K562 (cell line): ENCODE measurements at regions not wholly inside any gene's neighbourhood (a gene's known extent, or its start where the extent isn't known, plus 50 kb on each side); places are given as distances from the start of the nearest gene placed in this dataset.
"Not testable (repeated sequence)": the region's sequence is repeated elsewhere in the genome, so short reads cannot be mapped to it uniquely, and the experiment has no call there.

Experiments used
- ATAC-seq: fragments of 200-7000 bp; cut with Tn5 transposase; 3 replicates; pipeline ENCODE4 v1.9.1; 2020; ENCODE audit warnings: moderate library complexity
- BruUV-seq: library from RNA; stranded (reverse); fragments of 400-500 nt; replicated peaks from 2 replicates; lab custom pipeline; 2021; lab: Mats Ljungman, UMichigan
- CTCF ChIA-PET: fragments of 300-600 bp; formaldehyde crosslinking; extraction: SDS; loops from one replicate; lab custom pipeline; 2021; ENCODE audit warnings: low intra/inter-chr PET ratio; lab: Yijun Ruan, JAX
- POLR2A ChIA-PET: fragments of 300-600, 350-650 bp; sonication (Branson Sonifier 250); formaldehyde crosslinking; extraction: SDS; loops from one replicate; lab custom pipeline; 2021; ENCODE audit warnings: antibody characterized with exemption, inconsistent platforms; lab: Yijun Ruan, JAX
- DNase-seq, 4 experiments: peaks; one replicate each; pipeline versions ENCODE4 v3.0.0 to v3.0.0-alpha.2; 2011 to 2018; ENCODE audit warnings: low spot score in 3 of 4, mixed read lengths in 3 of 4; ENCODE audit errors: extremely low read depth in 1 of 4
- FAIRE-seq: peaks from 2 replicates; lab custom pipeline; 2011; peaks lifted over from hg19 to GRCh38; lab: Jason Lieb, UNC
- H2AFZ ChIP-seq: 2 replicates; pipeline ENCODE4 v1.6.0; 2011; ENCODE audit warnings: low read depth, low read length, control low read depth, inconsistent platforms
- H3K27ac ChIP-seq: fragments of 200-600 bp; 3 replicates; pipeline ENCODE4 v1.8.0; 2011; ENCODE audit warnings: low read depth, mild to moderate bottlenecking, control low read depth, inconsistent platforms, low read length, moderate library complexity, mixed read lengths; ENCODE audit errors: extremely low read depth
- H3K27me3 ChIP-seq, 2 experiments: fragments of 300-600 bp in 1 of 2; 2 replicates in 1 of 2; 3 replicates in 1 of 2; pipeline versions ENCODE4 v1.6.0 to v1.8.0; 2011; ENCODE audit warnings: inconsistent platforms in 2 of 2, low read length in 2 of 2, mild to moderate bottlenecking in 1 of 2, mixed read lengths in 1 of 2, moderate library complexity in 1 of 2; ENCODE audit not compliant: control insufficient read depth in 2 of 2, insufficient read depth in 2 of 2
- H3K36me3 ChIP-seq: fragments of 300-600 bp; 3 replicates; pipeline ENCODE4 v1.8.0; 2011; ENCODE audit warnings: mild to moderate bottlenecking, low read length, inconsistent platforms; ENCODE audit not compliant: control insufficient read depth, insufficient read depth
- H3K4me1 ChIP-seq, 2 experiments: fragments of 200-600 bp in 1 of 2; replicated peaks in 1 of 2; 2 replicates in 1 of 2; 3 replicates in 1 of 2; pipeline versions ENCODE4 v1.5.1 to v1.8.0; 2011; ENCODE audit warnings: inconsistent platforms in 2 of 2, low read length in 2 of 2, mild to moderate bottlenecking in 1 of 2, mixed read lengths in 1 of 2, moderate library complexity in 1 of 2; ENCODE audit not compliant: control insufficient read depth in 2 of 2, insufficient read depth in 2 of 2
- H3K4me2 ChIP-seq: 2 replicates; pipeline ENCODE4 v1.6.1; 2011; ENCODE audit warnings: low read length, control low read depth, inconsistent platforms, mixed read lengths; ENCODE audit not compliant: insufficient read depth
- H3K4me3 ChIP-seq: fragments of 200-600 bp; sonication (generic), shearing (Covaris generic); 2 replicates; pipeline ENCODE4 v1.5.1; 2016; ENCODE audit warnings: control low read depth, inconsistent platforms
- H3K79me2 ChIP-seq: fragments of 200-600 bp; 3 replicates; pipeline ENCODE4 v1.8.0; 2011; ENCODE audit warnings: low read length, inconsistent platforms; ENCODE audit not compliant: control insufficient read depth, insufficient read depth
- H3K9ac ChIP-seq, 2 experiments: 2 replicates each; pipeline versions ENCODE4 v1.6.0 to v1.6.1; 2011; ENCODE audit warnings: low read depth in 2 of 2, low read length in 2 of 2, control low read depth in 1 of 2, inconsistent platforms in 1 of 2, mild to moderate bottlenecking in 1 of 2, mixed read lengths in 1 of 2; ENCODE audit not compliant: insufficient read depth in 1 of 2
- H3K9me1 ChIP-seq: one replicate; pipeline ENCODE4 v1.6.0; 2011; ENCODE audit warnings: inconsistent platforms, mild to moderate bottlenecking, low read length, moderate library complexity; ENCODE audit not compliant: control insufficient read depth, insufficient read depth
- H3K9me3 ChIP-seq: replicated peaks from 2 replicates; pipeline ENCODE4 v1.5.1; 2011; ENCODE audit warnings: low read depth, low read length, inconsistent platforms; ENCODE audit not compliant: control insufficient read depth, insufficient read depth
- H4K20me1 ChIP-seq: replicated peaks from 2 replicates; pipeline ENCODE4 v1.6.1; 2011; ENCODE audit warnings: low read length, inconsistent platforms, mixed read lengths; ENCODE audit not compliant: control insufficient read depth, insufficient read depth
- WGBS: fragments of 100-300 bp; shearing (Covaris generic); methylation state at CpG from one replicate; pipeline ENCODE4 v1.1.6; 2016; ENCODE audit warnings: low coverage, mixed read lengths; ENCODE audit not compliant: insufficient coverage; ENCODE audit errors: missing lambda C conversion rate; 5-methylcytosine and 5-hydroxymethylcytosine counted together
- in situ Hi-C: fragments of 300-500 bp; cut with MboI; formaldehyde crosslinking; loops from 4 replicates; pipeline ENCODE4 v1.15.0; 2018; ENCODE audit warnings: inconsistent platforms, mixed read lengths
- intact Hi-C: fragments of 100-400 bp; cut with micrococcal nuclease; formaldehyde crosslinking; loops from 2 replicates; pipeline ENCODE4 v1.14.2; 2022

DNA sequence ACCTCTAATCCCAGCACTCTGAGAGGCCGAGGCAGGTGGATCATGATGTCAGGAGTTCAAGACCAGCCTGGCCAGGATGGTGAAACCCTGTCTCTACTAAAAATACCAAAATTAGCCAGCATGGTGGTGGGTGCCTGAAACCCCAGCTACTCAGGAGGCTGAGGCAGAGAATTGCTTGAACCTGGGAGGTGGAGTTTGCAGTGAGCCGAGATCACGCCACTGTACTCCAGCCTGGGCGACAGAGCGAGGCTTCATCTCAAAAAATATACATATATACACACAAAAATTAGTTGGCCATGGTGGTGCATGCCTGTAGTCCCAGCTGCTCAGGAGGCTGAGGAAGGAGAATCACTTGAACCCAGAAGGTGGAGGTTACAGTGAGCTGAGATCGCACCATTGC is 273.6 kb downstream of the GOLGA6L6 start:
- H2AFZ ChIP-seq, H3K4me3 ChIP-seq, H3K4me2 ChIP-seq, POLR2A ChIA-PET, BruUV-seq, H3K9ac ChIP-seq, H3K79me2 ChIP-seq, H3K4me1 ChIP-seq, intact Hi-C loops, H3K9me3 ChIP-seq, H3K36me3 ChIP-seq, FAIRE-seq, in situ Hi-C loops, H3K9me1 ChIP-seq, CTCF ChIA-PET, H3K27ac ChIP-seq, H4K20me1 ChIP-seq, ATAC-seq, DNase-seq: not testable (repeated sequence)
- WGBS: 3% methylated on average over 6 of the region's 6 CpGs
- H3K27me3 ChIP-seq: peaks cover 8 to 15% of the 10 kb centered on the region in 2 experiments; a peak in 3 of 5 replicates

- H2AFZ ChIP-seq, H3K9me1 ChIP-seq, H3K9ac ChIP-seq, in situ Hi-C loops, H3K4me2 ChIP-seq, FAIRE-seq, H3K4me3 ChIP-seq, H3K79me2 ChIP-seq, H3K9me3 ChIP-seq, H3K4me1 ChIP-seq, ATAC-seq, H4K20me1 ChIP-seq, DNase-seq, intact Hi-C loops, H3K27ac ChIP-seq, H3K27me3 ChIP-seq, CTCF ChIA-PET, BruUV-seq, H3K36me3 ChIP-seq: not testable (repeated sequence)
- WGBS: 0% methylated on average over 6 of the region's 6 CpGs
- POLR2A ChIA-PET: interaction anchor here (0.7 kb wide), 1 partner anchor 23 kb away, joined by 3 read pairs; no protein-coding TSS in a partner anchor
These were observed 274.4 kb downstream of the GOLGA6L6 start for GRCh38 chr15:20267051-20267730.

DNA sequence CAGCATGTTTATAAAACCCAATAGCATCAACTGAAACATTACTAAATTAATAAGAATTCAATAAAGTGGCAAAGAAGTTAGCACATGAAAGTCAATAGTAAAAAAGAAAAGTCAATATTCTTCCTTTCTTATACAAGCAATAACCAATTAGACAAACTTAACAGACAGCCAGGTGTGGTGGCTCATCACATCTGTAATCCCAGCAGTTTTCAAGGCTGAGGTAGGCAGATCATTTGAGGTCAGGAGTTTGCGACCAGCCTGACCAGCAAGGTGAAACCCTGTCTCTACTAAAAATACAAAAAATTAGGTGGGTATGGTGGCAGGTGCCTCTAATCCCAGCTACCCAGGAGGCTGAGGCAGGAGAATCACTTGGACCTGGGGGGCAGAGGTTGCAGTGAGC is 275.9 kb downstream of the GOLGA6L6 start:
- CTCF ChIA-PET, H3K27me3 ChIP-seq: not testable (repeated sequence)

More for the DNA sequence above, 275.9 kb downstream of the GOLGA6L6 start:
- WGBS: 0% methylated on average over 1 of the region's 1 CpG
- H4K20me1 ChIP-seq, DNase-seq, H3K9me1 ChIP-seq, H2AFZ ChIP-seq, H3K9ac ChIP-seq, in situ Hi-C loops, ATAC-seq, H3K27ac ChIP-seq, H3K4me1 ChIP-seq, H3K9me3 ChIP-seq, H3K36me3 ChIP-seq, H3K4me2 ChIP-seq, POLR2A ChIA-PET, H3K4me3 ChIP-seq, FAIRE-seq, intact Hi-C loops, H3K79me2 ChIP-seq, BruUV-seq: not testable (repeated sequence)
